GM10266 (cell line): ENCODE measurements at regions not wholly inside any gene's neighbourhood (a gene's known extent, or its start where the extent isn't known, plus 50 kb on each side); places are given as distances from the start of the nearest gene placed in this dataset.

Experiments used
- DNase-seq: peaks from one replicate; pipeline ENCODE4 v3.0.0; 2012; ENCODE audit errors: extremely low spot score
- TF ChIP-seq, protein P1 (sequence below): IDR thresholded peaks from 2 replicates; pipeline ENCODE4 v1.5.1; 2012; ENCODE audit warnings: mild to moderate bottlenecking, low read depth; ENCODE audit not compliant: control insufficient read depth, insufficient read depth; ENCODE audit errors: missing control alignments

DNA sequence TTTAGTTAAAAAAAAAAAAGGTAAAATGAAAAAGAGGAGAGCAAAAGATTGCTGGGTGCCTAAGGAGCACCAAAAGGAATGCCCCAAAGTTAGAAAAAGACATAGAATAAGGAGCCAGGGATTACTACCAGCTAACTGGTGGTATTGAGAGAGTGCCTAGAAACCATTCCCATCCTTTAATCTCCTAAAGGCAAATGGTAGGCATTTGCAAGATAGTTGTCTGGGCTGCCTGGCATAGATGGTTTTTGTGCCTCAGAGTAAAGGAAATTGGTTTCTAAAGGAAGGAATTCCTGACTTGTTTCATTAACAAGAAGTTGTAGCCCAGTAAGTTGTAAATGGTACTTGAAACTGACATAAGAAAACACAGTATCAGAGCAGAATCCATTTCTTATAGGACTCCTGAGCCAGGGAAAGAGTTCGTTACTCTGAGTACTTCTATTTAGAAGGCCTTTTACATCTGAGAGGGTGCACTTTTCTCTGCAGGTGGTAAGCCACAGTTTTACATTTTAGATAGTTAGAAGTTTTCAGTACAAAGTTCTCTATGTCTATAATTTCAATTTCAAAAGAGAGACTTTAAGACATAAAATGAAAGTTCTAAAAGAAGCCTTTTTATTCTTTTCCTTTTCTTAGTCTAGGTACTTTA is 92.6 kb downstream of the OLFM4 start:
- TF ChIP-seq, protein P1, sequence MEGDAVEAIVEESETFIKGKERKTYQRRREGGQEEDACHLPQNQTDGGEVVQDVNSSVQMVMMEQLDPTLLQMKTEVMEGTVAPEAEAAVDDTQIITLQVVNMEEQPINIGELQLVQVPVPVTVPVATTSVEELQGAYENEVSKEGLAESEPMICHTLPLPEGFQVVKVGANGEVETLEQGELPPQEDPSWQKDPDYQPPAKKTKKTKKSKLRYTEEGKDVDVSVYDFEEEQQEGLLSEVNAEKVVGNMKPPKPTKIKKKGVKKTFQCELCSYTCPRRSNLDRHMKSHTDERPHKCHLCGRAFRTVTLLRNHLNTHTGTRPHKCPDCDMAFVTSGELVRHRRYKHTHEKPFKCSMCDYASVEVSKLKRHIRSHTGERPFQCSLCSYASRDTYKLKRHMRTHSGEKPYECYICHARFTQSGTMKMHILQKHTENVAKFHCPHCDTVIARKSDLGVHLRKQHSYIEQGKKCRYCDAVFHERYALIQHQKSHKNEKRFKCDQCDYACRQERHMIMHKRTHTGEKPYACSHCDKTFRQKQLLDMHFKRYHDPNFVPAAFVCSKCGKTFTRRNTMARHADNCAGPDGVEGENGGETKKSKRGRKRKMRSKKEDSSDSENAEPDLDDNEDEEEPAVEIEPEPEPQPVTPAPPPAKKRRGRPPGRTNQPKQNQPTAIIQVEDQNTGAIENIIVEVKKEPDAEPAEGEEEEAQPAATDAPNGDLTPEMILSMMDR = no peak
- DNase-seq = no peak

DNA sequence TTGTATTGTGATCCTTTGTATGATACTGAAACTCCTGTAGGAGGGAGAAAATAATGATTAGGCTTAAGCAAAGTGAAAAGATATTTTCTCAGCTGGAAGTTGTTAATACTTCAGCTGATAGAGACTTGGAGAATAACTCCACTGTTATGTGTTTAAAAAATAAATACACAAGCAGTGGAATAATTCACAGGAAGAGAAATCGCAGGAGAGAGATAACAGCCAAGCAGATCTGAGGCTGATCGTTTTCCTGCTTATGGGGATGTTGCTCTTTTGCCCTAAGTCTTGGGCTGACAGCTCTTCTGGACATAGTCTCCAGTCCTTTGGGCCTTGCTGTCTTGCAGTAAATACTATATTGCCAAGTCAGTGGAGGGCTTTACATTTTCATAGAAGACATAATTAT is 93.3 kb downstream of the OLFM4 start:
- TF ChIP-seq, protein P1 = no peak
- no peak for DNase-seq

DNA sequence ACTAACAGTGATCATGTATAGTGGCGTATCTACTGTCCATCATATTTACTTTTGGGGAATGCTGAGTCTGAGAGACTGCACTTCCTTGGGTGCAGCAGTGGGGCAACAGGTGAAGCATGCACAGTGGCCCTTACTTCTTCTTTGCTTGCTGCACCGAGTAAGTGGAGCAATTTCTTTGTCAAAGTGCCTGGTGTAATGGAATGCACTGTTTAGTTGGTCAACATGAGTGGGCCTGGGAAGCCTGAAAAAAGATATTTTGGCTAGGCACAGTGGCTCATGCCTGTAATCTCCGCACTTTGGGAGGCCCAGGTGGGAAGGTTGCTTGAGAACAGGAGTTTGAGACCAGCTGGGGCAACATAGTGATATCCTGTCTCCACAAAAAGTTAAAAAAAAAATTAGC is 94.9 kb downstream of the OLFM4 start:
- TF ChIP-seq, protein P1 = no peak
- DNase-seq = no peak

DNA sequence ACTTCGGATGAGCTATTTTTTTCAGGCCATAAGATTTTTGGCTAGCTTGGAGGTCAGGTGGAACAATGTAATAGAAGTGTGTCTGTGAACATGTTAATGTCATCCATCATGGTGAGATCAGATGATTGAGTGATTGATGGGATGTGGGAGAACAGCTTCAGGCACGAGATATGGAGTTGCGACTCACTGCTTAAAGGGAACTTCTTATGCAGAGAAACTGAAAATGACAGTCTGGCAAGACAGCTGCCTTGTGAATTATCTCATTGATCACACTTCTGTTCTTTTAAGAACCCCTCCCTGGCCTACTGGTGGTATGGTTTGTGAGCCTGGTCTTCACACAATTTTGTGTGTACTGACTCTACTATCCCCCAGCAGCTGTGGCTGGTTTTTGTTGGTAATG is 96.0 kb downstream of the OLFM4 start:
- no peak for DNase-seq
- TF ChIP-seq, protein P1 = no peak

DNA sequence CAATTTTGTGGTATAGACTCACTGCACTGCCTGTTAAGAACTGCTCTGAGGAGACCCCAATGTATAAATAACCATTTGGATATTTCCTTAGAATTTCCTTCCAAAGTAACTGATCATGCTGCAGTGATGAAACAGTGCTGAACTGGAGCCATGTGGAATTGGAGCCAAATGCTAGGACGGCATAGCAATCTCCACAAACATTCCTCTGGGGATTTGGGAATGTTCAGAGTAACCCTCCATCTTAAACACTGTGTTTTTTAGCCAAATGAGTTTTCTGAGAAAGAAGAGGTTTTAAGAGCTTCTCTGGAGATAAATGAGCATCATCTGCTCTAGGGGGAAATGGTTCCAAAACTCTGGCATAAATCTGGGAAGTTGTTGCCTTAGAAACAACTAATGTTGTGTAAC is 98.2 kb downstream of the OLFM4 start:
- no peak for DNase-seq

DNA sequence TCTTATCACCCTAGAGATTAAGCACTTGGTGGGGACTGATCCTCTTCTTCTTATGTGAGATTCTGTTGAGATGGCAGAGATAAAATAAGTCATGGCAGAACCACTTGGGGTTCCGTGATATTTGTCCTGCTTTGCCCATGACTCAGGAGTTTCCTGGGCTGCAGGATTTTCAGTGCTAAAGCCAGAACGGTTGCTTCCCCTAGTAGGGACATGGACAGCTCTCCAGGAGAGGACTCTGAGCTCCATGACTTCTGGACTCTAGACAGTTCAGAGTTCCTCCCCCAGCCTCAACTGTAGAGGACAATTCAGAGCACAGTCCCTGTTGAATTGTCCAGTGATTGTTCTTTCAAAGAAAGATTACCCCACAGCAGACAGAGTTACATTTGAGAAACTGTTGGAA is 98.8 kb downstream of the OLFM4 start:
- TF ChIP-seq, protein P1 = no peak
- DNase-seq = no peak

More for the DNA sequence above, 98.2 kb downstream of the OLFM4 start:
- TF ChIP-seq, protein P1 = no peak

DNA sequence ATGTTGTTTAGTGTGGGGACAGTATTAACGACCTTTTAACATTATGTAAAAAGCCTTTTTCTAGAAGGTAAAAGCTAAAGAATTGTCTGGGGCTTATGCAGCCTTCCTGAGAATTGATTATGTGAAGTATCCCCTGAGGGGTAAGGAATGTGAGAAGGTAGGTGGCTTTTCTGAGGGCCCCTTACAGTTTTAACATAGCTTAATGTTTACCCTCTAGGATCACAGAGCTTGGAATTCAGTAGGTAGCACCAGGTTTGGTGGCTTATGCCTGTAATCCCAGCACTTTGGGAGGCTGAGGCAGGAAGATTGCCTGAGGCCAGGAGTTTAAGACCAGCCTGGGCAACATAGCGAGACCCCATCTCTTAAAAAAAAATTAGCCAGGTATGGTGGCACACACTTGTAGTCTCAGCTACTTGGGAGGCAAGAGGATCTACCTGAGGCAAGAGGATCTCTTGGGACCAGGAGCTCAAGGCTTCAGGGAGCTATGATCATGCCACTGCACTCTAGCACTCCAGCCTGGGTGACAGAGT is 101.3 kb downstream of the OLFM4 start:
- no peak for DNase-seq
- TF ChIP-seq, protein P1 = no peak
